Choroid plexus epithelial cell (primary cell): ENCODE measurements at regions not wholly inside any gene's neighbourhood (a gene's known extent, or its start where the extent isn't known, plus 50 kb on each side); places are given as distances from the start of the nearest gene placed in this dataset.

Source experiments
- DNase-seq: peaks from one replicate; pipeline ENCODE4 v3.0.0-alpha.2; 2010; ENCODE audit warnings: low read depth
- H3K4me3 ChIP-seq: 2 replicates; pipeline ENCODE4 v1.5.1; 2011; ENCODE audit warnings: low read depth, mild to moderate bottlenecking, control low read depth, low read length, moderate library complexity
- TF ChIP-seq, protein P1 (sequence below): conservative IDR thresholded peaks from 2 replicates; pipeline ENCODE4 v1.5.1; 2011; ENCODE audit warnings: low read depth, mild to moderate bottlenecking, control low read depth, inconsistent platforms, low read length, moderate library complexity

DNA sequence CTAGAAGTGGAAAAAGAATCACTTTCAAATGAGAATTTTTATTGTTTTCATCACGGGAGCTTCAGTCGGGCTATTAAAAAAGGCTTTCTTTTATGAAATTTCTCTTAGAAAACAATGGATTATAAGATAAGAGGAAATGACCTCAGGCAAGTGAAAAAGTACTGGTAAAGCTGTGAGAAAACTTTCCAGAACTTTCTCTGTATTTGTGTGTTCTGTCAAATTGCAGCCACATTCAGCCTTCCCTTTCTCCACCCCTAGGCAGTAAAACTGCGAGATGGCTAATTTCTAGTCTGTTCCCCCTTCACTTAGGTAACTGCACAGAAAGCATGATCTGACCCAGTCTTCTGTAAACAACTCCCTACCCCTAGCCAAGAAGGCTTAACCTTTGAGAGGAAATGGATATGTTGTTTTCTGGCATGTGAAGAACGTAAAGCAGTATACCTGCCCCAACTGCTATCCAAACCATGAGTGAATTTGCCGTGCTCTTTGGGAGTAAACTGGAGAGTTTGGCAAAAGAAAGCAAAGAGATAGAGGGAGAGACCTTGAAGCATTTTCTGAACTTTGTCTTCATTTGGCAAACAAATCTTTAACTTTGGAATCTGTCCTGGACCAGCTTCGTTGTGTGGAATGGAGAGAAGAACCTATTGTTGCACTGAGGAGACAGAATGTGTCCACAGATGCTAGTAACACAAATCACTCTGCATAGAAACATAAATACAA, 105.4 kb downstream of the ETAA1 start:
- TF ChIP-seq, protein P1, sequence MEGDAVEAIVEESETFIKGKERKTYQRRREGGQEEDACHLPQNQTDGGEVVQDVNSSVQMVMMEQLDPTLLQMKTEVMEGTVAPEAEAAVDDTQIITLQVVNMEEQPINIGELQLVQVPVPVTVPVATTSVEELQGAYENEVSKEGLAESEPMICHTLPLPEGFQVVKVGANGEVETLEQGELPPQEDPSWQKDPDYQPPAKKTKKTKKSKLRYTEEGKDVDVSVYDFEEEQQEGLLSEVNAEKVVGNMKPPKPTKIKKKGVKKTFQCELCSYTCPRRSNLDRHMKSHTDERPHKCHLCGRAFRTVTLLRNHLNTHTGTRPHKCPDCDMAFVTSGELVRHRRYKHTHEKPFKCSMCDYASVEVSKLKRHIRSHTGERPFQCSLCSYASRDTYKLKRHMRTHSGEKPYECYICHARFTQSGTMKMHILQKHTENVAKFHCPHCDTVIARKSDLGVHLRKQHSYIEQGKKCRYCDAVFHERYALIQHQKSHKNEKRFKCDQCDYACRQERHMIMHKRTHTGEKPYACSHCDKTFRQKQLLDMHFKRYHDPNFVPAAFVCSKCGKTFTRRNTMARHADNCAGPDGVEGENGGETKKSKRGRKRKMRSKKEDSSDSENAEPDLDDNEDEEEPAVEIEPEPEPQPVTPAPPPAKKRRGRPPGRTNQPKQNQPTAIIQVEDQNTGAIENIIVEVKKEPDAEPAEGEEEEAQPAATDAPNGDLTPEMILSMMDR, result no peak
- no peak overlapping the region for H3K4me3 ChIP-seq
- DNase-seq, result peak; percentile 34

DNA sequence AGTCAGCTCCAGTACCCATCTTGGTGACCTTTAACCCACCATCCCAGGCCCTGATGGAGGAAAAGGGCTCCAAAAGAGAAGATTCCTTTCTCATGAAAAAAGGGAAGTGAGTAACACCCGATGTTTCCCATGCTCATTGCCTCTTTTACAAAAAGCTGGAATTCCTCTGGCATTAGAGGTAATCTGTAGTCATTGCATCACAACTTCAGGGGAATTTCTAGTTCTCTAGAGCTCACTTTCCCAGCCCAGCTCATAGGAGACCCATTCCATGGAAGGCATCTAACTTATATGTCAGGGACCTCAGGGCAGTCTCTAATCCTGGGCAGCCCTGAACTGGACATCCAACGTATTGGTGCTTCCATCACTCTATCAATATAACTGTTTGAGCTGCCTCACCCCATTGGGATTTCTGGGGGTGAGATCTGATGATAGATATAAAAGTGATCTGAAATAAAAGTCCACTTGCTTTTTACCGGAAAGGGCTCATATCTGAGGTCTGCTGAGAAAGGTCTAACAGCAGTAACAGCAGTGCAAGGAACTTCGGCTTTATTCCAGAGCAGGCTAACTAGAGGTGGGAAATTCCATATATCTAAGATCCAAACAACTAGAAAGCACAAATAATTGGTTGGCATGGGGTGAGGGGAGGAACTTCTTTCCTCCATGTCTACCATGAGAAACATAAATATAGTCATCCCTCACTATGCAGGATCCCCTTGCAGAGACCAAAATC, 106.1 kb downstream of the ETAA1 start:
- TF ChIP-seq, protein P1, result no peak
- peak; percentile 72 for DNase-seq

DNA sequence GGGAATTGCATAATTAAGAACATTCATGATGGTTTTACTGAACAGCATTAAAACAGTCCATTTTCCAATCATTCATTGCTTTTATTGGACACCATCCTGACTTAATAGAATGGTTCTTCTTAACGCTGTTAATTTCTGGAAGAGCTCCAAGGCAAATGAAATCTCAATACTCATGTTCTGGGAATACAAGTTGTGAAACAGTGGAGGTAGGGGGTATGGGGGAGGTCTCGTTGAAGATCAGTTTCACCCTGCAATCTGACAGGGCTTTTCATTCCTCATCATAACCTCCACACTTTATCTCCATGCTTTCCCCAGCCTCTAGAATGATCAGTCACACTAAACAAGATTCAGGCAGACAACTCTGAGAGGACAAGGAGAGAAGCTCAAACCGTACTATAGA, 113.6 kb downstream of the ETAA1 start:
- peak; percentile 87 for DNase-seq
- TF ChIP-seq, protein P1, result no peak
- H3K4me3 ChIP-seq, result no peak overlapping the region

More for the DNA sequence above, 106.1 kb downstream of the ETAA1 start:
- H3K4me3 ChIP-seq, result no peak overlapping the region

GRCh38 chr2:67514515-67514914, 117.4 kb downstream of the ETAA1 start:
- TF ChIP-seq, protein P1, result no peak
- no peak overlapping the region for H3K4me3 ChIP-seq
- peak; percentile 22 for DNase-seq

- H3K4me3 ChIP-seq, result no peak overlapping the region
- DNase-seq, result no peak
- TF ChIP-seq, protein P1, result no peak
Observed at GRCh38 chr2:67515056-67515455, 117.9 kb downstream of the ETAA1 start.

DNA sequence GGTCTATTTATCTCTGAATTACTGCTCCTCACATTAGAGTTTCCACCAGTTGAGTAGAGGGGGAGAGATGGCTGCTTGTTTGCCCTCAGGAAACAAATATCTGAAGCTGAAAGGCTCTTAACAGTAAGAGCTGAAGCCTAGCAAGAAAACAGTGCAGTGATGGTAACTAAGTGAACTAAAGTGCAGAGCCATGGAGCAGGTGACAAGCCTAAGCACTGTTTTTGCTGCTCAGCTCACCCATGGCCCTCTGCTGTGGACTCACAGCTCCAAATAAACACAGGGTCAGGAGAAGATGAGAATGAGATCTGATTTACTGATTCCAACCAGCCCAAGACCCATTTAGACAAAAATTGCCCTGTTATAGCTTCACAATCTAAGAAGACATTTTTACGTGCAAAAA, 118.4 kb downstream of the ETAA1 start:
- TF ChIP-seq, protein P1, result no peak
- no peak for DNase-seq
- H3K4me3 ChIP-seq, result no peak overlapping the region
